GM12878 (cell line): ENCODE measurements at regions not wholly inside any gene's neighbourhood (a gene's known extent, or its start where the extent isn't known, plus 50 kb on each side); places are given as distances from the start of the nearest gene placed in this dataset.

Experiments
- CTCF ChIP-seq, 3 experiments: IDR thresholded peaks in 2 of 3; conservative IDR thresholded peaks in 1 of 3; 2 replicates each; pipeline ENCODE4 v1.5.1; 2011; ENCODE audit warnings: low read depth in 3 of 3, low read length in 3 of 3, mild to moderate bottlenecking in 3 of 3, control low read depth in 2 of 3, moderate library complexity in 2 of 3, inconsistent platforms in 1 of 3, mixed read lengths in 1 of 3; ENCODE audit not compliant: control insufficient read depth in 2 of 3, insufficient read depth in 1 of 3; ENCODE audit errors: extremely low read depth in 1 of 3
- EP300 ChIP-seq, 2 experiments: fragments of 150-350 bp in 1 of 2; IDR thresholded peaks; 2 replicates each; pipeline ENCODE4 v1.6.1; 2011 to 2012; ENCODE audit warnings: low read depth in 2 of 2, low read length in 2 of 2, borderline replicate concordance in 1 of 2, improper control_type of control experiment in 1 of 2, inconsistent platforms in 1 of 2; ENCODE audit not compliant: control insufficient read depth in 1 of 2
- MXI1 ChIP-seq: fragments of 150-350 bp; IDR thresholded peaks from 2 replicates; pipeline ENCODE4 v1.6.1; 2011; ENCODE audit warnings: low read depth, mild to moderate bottlenecking, inconsistent platforms, low read length, improper control_type of control experiment
- POLR2A ChIP-seq: IDR thresholded peaks from 2 replicates; pipeline ENCODE4 v1.6.1; 2011; ENCODE audit warnings: low read depth, mild to moderate bottlenecking, low read length
- SPI1 ChIP-seq: IDR thresholded peaks from 2 replicates; pipeline ENCODE4 v1.6.1; 2011; ENCODE audit warnings: low read depth, mild to moderate bottlenecking, low read length, moderate library complexity, borderline replicate concordance; ENCODE audit not compliant: insufficient read depth
- TF ChIP-seq, protein P1 (sequence below): IDR thresholded peaks from 2 replicates; pipeline ENCODE4 v1.6.1; 2012; ENCODE audit warnings: mild to moderate bottlenecking, low read depth, low read length

DNA sequence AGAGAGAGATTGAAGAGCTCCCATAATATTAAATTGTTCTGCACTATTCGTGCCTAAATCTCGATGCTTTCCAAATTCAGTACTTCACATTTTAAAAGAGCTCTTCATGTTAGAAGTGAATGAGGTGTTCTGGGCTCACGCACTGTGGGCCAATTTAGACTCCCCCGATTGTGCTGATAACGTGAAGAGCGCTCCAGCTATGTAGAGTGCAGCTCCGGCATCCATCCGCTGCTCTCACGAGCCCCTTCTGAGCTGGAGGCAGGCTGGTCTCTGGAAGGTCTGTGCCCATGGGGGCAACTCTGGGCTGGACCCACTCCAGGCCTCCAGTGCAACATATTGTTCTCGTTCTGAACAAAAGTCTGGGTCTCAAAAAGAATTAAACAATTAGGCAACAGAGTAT, 692.6 kb downstream of the VRK1 start:
- TF ChIP-seq CTCF (IDR thresholded peaks at IDR 0.05 in 2 of 3, conservative IDR thresholded peaks at IDR 0.05 in 1 of 3; ENCODE audit: control insufficient read depth in 2 of 3, extremely low read depth in 1 of 3, insufficient read depth in 1 of 3, low read depth in 3 of 3, low read length in 3 of 3) (no peak), POLR2A (no peak), SPI1 (no peak), EP300 (IDR thresholded peaks at IDR 0.05; ENCODE audit: borderline replicate concordance in 1 of 2, control insufficient read depth in 1 of 2, low read depth in 2 of 2, low read length in 2 of 2) (no peak), MXI1 (no peak)
- TF ChIP-seq, protein P1, sequence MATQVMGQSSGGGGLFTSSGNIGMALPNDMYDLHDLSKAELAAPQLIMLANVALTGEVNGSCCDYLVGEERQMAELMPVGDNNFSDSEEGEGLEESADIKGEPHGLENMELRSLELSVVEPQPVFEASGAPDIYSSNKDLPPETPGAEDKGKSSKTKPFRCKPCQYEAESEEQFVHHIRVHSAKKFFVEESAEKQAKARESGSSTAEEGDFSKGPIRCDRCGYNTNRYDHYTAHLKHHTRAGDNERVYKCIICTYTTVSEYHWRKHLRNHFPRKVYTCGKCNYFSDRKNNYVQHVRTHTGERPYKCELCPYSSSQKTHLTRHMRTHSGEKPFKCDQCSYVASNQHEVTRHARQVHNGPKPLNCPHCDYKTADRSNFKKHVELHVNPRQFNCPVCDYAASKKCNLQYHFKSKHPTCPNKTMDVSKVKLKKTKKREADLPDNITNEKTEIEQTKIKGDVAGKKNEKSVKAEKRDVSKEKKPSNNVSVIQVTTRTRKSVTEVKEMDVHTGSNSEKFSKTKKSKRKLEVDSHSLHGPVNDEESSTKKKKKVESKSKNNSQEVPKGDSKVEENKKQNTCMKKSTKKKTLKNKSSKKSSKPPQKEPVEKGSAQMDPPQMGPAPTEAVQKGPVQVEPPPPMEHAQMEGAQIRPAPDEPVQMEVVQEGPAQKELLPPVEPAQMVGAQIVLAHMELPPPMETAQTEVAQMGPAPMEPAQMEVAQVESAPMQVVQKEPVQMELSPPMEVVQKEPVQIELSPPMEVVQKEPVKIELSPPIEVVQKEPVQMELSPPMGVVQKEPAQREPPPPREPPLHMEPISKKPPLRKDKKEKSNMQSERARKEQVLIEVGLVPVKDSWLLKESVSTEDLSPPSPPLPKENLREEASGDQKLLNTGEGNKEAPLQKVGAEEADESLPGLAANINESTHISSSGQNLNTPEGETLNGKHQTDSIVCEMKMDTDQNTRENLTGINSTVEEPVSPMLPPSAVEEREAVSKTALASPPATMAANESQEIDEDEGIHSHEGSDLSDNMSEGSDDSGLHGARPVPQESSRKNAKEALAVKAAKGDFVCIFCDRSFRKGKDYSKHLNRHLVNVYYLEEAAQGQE = no peak
